ENCODE measurements at regions not wholly inside any gene's neighbourhood (a gene's known extent, or its start where the extent isn't known, plus 50 kb on each side); places are given as distances from the start of the nearest gene placed in this dataset.
"Not testable (repeated sequence)": the region's sequence is repeated elsewhere in the genome, so short reads cannot be mapped to it uniquely, and the experiment has no call there.

- DNase-seq = no peak
- TF ChIP-seq POLR2A (IDR thresholded peaks at IDR 0.05) (no peak), CTCF (IDR thresholded peaks at IDR 0.05 in 8 of 11, conservative IDR thresholded peaks at IDR 0.05 in 3 of 11) (no peak), POLR2AphosphoS5 (IDR thresholded peaks at IDR 0.05) (no peak)
- H3K36me3 ChIP-seq = no peaks in the 10 kb centered on the region
- no peak overlapping the region for H3K27ac ChIP-seq
- H3K4me1 ChIP-seq = no peaks in the 10 kb centered on the region
- intact Hi-C loops (cut with DNase I; ENCODE audit: low total_unique reads) = no loop called here
- H3K9me3 ChIP-seq = peaks cover 0 to 8% (median 5%) of the 10 kb centered on the region in 8 donors
- H3K27me3 ChIP-seq (replicated peaks in 1 of 7) = no peaks in the 10 kb centered on the region
- no peak overlapping the region for H3K4me3 ChIP-seq
Observed at GRCh38 chr5:57931352-57931751, 448.7 kb upstream of the ACTBL2 start.

GRCh38 chr5:57929271-57929670 is 446.7 kb upstream of the ACTBL2 start:
- Histone ChIP-seq H3K36me3 (no peaks in the 10 kb centered on the region), H3K4me3 (no peak overlapping the region), H3K4me1 (no peaks in the 10 kb centered on the region), H3K9me3 (peaks cover 0 to 8% (median 5%) of the 10 kb centered on the region in 8 donors), H3K27me3 (replicated peaks in 1 of 7) (no peaks in the 10 kb centered on the region), H3K27ac (no peak overlapping the region)
- TF ChIP-seq CTCF (IDR thresholded peaks at IDR 0.05 in 8 of 11, conservative IDR thresholded peaks at IDR 0.05 in 3 of 11) (no peak), POLR2A (IDR thresholded peaks at IDR 0.05) (no peak)
- DNase-seq = no peak
- intact Hi-C loops (cut with DNase I; ENCODE audit: low total_unique reads) = no loop called here
- 72 to 96% (median 84%) methylated on average over 5 of the region's 5 CpGs for WGBS, 5 donors

GRCh38 chr5:57923094-57923493 is 440.5 kb upstream of the ACTBL2 start:
- DNase-seq; H3K36me3 ChIP-seq; H3K27ac ChIP-seq; intact Hi-C loops (cut with DNase I; ENCODE audit: low total_unique reads); H3K27me3 ChIP-seq (replicated peaks in 1 of 7); H3K4me3 ChIP-seq; H3K4me1 ChIP-seq: not testable (repeated sequence)
- WGBS, 5 donors = 61 to 88% (median 84%) methylated on average over 2 to 6 of the region's 6 CpGs
- H3K9me3 ChIP-seq = peaks cover 0 to 10% (median 2%) of the 10 kb centered on the region in 8 donors

GRCh38 chr5:57917004-57917403 is 434.4 kb upstream of the ACTBL2 start:
- no peak for DNase-seq
- no peaks in the 10 kb centered on the region for H3K36me3 ChIP-seq
- intact Hi-C loops (cut with DNase I; ENCODE audit: low total_unique reads) = no loop called here
- no peaks in the 10 kb centered on the region for H3K27me3 ChIP-seq (replicated peaks in 1 of 7)
- no peaks in the 10 kb centered on the region for H3K4me1 ChIP-seq
- H3K4me3 ChIP-seq = no peak overlapping the region
- TF ChIP-seq POLR2A (IDR thresholded peaks at IDR 0.05) = no peak
- no peak for TF ChIP-seq POLR2AphosphoS5 (IDR thresholded peaks at IDR 0.05)
- no peak overlapping the region for H3K27ac ChIP-seq
- WGBS, 5 donors = 46 to 66% (median 48%) methylated on average over 2 of the region's 2 CpGs
- H3K9me3 ChIP-seq = no peaks in the 10 kb centered on the region

- 27 to 47% (median 32%) methylated on average over 3 of the region's 3 CpGs for WGBS, 5 donors
- no peaks in the 10 kb centered on the region for H3K9me3 ChIP-seq
- no peak overlapping the region for H3K4me3 ChIP-seq
- intact Hi-C loops (cut with DNase I; ENCODE audit: low total_unique reads) = no loop called here
- H3K27ac ChIP-seq = no peak overlapping the region
- H3K27me3 ChIP-seq (replicated peaks in 1 of 7) = no peaks in the 10 kb centered on the region
- no peak for DNase-seq
- TF ChIP-seq POLR2AphosphoS5 (IDR thresholded peaks at IDR 0.05) (no peak), CTCF (IDR thresholded peaks at IDR 0.05 in 8 of 11, conservative IDR thresholded peaks at IDR 0.05 in 3 of 11) (no peak), POLR2A (IDR thresholded peaks at IDR 0.05) (no peak)
- H3K36me3 ChIP-seq = no peaks in the 10 kb centered on the region
- H3K4me1 ChIP-seq = no peaks in the 10 kb centered on the region
Observed at GRCh38 chr5:57915536-57915935, 432.9 kb upstream of the ACTBL2 start.

All from spleen (tissue), 11 donors.